ENCODE measurements at regions not wholly inside any gene's neighbourhood (a gene's known extent, or its start where the extent isn't known, plus 50 kb on each side); places are given as distances from the start of the nearest gene placed in this dataset.

GRCh38 chr4:102439812-102440211 lies 61.3 kb upstream of the NFKB1 start:
- DNase-seq (ENCODE audit: low read depth in 4 of 4, low spot score in 3 of 4), result peak in 1 of 4 donors; percentile 4

- DNase-seq (ENCODE audit: low read depth in 4 of 4, low spot score in 3 of 4), result no peak
These were observed 60.7 kb upstream of the NFKB1 start for GRCh38 chr4:102440498-102440897.

- DNase-seq (ENCODE audit: low read depth in 4 of 4, low spot score in 3 of 4), result no peak
These were observed 58.9 kb upstream of the NFKB1 start for GRCh38 chr4:102441978-102442911.

- no peak for DNase-seq (ENCODE audit: low read depth in 4 of 4, low spot score in 3 of 4)
These were observed 56.4 kb upstream of the NFKB1 start for GRCh38 chr4:102444752-102445151.

- DNase-seq (ENCODE audit: low read depth in 4 of 4, low spot score in 3 of 4), result no peak
These were observed 55.9 kb upstream of the NFKB1 start for GRCh38 chr4:102445213-102445612.

- no peak for DNase-seq (ENCODE audit: low read depth in 4 of 4, low spot score in 3 of 4)
These were observed 53.7 kb upstream of the NFKB1 start for GRCh38 chr4:102447413-102447812.

GRCh38 chr4:102449751-102450352 lies 51.3 kb upstream of the NFKB1 start:
- DNase-seq (ENCODE audit: low read depth in 4 of 4, low spot score in 3 of 4), result peak; percentile 23 to 50 (median 47)

- DNase-seq (ENCODE audit: low read depth in 4 of 4, low spot score in 3 of 4), result no peak
These were observed 49.9 kb upstream of the NFKB1 start for GRCh38 chr4:102451266-102451665.
